NCI-H2171 treated with DMSO at 0.1 percent for 48 hours (cell line): ENCODE measurements at regions not wholly inside any gene's neighbourhood (a gene's known extent, or its start where the extent isn't known, plus 50 kb on each side); places are given as distances from the start of the nearest gene placed in this dataset.
A peak's percentile ranks its signal among the peaks of the same experiment; 100 is the strongest.

Source experiments
- DNase-seq: peaks from one replicate; lab custom pipeline; 2025; lab: John Stamatoyannopoulos, UW

- DNase-seq = peak; percentile 57
Measured at GRCh38 chr12:72082986-72083820, 144.6 kb downstream of the TPH2 start.

DNA sequence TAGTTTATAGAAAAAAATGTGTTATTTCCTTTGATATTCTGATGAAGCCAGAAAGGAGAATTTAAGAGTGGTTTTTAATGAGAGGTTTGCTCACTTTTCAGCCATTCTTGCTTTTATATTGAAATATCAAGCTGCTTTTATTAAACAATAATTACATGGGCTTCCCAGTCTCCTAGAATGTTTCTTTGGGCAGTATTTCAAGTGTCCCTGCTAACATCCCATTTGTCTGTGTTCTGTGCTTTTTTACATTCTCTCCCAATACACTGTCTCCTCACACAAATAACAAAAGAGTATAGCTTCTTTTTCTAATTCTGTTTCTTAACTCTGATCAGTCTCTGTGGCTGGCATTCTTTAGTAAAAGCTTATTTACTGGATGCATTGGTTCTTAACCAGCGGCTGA is 145.4 kb downstream of the TPH2 start:
- no peak for DNase-seq

- DNase-seq = peak; percentile 14
Measured at GRCh38 chr12:72084880-72085279, 146.2 kb downstream of the TPH2 start.

GRCh38 chr12:72089678-72090077 is 151.0 kb downstream of the TPH2 start:
- no peak for DNase-seq

DNA sequence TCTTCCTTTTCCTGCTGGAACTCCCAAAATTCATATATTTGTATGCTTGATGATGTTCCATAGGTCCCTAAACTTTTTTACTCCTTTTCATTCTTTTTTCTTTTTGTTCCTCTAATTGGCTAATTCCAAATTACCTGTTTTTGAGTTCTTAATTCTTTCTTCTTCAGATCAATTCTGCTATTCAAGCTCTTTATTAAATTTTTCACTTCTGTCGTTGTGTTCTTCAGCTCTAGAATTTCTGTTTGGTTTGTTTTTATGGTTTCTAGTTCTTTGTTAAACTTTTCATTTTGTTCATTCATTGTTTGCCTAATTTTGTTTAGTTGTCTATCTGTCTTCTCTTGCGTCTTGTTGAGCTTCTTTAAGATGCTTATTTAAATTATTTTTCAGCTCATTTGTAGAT is 154.8 kb downstream of the TPH2 start:
- no peak for DNase-seq

DNA sequence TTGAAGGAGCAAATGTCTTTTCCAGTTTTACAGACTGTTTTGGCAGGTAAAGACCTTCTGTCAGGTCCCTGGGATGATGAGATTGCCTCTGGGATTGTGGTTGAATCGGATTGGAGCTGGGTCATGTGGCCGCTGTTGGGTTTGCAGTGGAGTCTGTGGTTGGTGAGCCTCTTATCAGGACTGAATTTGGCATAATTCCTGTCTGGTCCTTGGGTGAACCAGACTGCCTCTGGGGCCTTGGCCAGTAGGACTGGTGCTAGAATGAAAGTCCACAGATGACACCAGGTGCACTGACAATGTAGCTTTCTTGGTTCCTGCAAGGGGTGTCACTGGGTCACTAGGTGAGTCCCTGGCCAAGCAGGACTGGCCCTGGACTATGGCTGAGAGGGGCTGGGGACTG is 155.3 kb downstream of the TPH2 start:
- DNase-seq = no peak

DNA sequence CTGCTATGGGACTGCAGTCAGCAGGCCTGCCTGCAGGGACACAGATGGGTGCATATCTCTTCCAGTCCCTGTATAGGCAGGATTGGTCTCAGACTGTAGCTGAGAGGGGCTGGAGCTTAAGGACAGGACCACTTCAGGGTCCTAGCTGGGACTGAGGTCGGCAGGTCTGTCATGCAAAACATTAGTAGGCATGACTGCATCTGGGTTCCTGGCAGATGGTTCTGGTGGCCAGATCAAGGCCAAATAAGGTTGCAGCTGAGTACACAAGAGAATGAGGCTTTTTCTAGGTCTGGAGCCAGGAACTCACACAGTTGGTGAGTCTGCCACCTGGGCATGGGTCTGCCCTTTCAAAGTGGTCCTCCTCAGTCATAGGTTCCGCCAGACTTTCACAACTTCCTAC is 155.8 kb downstream of the TPH2 start:
- DNase-seq = no peak

DNA sequence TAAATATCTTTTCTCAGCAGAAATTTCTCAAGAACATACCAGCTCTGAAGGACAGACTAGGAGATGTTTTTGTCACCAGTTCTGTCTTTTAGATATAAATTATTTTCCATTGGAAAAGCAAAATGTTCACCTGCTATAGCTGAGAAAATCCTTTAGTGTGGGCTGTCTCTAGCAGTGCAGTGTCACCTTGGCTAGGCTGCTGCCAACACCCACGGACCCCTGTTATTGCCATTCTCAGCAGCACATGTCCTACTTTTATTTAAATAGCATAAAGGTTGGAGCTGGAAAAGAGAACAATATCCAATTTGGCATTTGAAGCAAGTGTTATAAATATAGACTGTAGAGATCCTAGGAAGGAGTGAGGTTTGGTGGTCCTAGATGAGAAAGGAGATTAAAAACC is 156.4 kb downstream of the TPH2 start:
- no peak for DNase-seq

GRCh38 chr12:72098622-72099021 is 160.0 kb downstream of the TPH2 start:
- no peak for DNase-seq

- DNase-seq = no peak
Measured at GRCh38 chr12:72100854-72101253, 162.2 kb downstream of the TPH2 start.

DNA sequence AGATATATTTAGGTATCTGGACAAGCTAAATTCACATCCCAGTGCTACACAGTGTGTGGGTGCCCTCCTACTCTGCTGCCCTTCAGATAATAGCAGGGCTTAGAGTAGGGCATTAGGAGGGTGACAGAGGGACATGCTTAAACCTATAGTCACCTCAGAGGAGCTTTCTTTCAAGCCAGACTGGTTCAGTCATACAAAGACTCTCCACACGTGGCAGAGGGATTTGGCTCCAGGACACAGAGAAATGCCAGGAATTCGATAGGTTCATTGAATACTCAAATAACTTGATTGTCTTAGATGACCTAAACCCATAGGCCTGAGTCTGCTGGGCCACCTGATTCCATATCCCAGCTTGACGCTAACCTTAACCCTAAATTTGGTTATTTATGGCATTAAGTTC is 163.5 kb downstream of the TPH2 start:
- no peak for DNase-seq

- no peak for DNase-seq
Measured at GRCh38 chr12:72105849-72106248, 166.3 kb upstream of the TRHDE start.

DNA sequence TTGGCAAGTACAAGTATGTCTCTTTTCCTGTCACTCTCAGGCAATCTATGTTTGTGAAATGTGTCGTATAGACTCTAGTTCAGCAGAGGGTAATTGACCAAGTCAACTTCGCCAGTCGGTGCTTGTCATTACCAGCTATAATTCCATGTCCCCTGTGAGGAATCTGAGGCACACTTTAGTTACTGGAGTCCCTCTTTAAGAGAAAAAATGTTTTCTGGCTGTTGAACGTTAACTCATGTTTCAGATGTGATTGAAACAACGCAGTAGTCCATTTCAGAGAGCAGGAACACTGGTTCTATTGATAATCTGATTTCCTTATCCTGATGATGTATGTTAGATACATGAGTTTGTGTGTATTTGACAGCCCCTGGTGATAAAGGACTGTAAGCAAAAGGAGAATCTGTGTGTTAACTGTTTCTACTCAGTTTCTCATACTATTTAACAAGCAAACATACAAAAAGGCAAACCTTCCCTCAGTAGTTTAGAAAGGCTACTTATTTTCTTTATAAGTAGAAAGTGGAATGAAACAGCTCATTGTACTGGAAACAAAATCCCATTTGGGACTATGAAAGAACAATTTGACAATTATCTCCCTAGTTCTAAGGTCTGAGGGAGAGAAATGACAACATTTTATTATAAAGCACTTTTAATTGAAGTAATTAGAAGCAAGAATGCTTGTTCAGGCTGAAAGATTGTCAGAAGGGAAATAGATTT is 161.1 kb upstream of the TRHDE start:
- DNase-seq = no peak

DNA sequence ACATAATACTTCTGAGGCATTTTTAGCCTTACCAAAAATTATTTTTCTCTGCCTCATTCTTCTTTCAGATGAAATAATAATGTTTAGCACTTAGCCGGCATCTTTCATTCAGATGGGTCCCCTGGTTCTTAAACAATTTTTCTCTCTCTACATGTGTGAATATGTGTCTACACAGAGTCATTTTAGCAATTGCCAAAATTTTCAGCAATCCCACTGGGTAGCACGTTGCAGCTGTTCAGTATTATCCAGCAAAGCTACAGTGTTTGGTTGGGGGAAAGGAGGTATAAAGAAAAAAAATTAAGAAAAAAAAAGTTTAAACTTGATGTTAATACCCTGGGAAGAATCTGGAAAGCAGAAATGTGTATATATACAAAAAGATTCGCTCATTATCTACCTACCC is 160.5 kb upstream of the TRHDE start:
- DNase-seq = no peak

DNA sequence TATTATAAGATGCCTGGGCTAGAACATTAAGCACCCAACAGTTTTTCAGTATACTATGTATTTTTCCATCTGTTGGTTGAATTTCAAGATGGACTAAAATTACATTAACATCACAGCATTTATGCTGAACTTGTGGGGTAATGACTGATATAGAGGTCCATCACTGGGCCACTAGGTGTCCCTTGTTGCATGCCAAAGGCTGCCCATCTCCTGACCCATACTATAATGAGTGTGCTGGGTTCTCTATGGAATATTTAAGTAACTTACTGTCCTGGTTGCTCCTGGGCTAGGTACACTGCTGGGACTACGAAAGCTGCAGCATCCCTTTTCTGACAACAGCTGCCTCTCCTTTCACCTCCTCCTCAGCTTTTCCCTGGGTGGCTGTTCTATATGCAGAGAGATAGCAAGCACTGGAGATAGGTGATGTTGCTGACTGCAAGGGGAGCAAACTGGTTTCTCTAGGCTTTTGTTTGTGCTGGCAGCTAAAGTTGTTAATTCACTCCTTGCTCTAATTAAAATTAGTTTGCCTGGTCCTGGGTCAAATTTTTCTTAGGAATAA is 138.6 kb upstream of the TRHDE start:
- DNase-seq = no peak

DNA sequence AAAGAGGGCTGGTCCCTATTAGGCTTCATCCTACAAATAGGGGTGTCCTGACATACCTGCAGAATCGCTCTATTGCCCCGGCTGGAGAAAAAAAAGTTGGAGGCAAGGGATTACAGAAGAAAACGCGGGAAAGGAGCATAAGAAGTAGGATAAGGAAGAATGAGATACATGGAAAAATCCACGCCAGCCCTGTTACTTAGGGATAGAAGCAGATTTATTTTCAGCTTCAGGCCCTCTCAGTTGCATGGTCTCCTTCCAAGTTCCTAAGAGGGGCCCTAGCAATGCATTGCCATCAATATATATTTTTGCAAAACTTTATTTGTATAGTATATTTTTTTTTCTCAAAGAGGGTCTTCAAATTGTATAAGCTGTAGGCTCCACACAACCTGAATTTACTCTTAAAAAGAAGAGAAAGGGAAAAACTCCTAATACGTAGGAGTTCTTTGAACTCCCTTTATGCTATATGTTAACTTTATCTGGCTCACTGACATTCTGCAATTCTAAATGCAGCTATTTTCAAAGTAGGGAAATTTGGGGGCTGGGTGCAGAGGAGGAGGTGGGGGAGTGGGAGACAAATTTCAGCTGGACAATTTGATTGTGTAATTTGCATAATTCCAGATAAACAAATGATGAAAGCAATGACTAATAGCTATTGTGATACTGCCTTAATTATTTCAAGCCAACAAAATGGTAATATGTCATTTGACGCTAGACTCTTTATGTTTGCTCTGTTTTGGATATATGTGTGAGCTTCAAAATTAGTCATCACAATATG is 137.7 kb upstream of the TRHDE start:
- DNase-seq = no peak

DNA sequence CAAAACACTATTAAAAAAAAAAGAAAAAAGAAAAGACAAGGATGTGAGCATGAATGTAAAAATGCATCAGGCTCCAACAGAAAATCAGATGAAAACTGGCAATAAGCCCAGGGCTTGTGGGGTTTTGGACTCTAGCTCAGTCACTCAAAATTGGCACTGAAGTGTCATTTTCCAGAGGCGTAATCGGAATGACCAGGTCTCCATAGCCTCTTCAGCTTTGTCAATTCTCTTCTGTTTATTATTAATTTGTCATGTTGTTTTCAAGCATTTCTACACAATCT is 137.2 kb upstream of the TRHDE start:
- no peak for DNase-seq

DNA sequence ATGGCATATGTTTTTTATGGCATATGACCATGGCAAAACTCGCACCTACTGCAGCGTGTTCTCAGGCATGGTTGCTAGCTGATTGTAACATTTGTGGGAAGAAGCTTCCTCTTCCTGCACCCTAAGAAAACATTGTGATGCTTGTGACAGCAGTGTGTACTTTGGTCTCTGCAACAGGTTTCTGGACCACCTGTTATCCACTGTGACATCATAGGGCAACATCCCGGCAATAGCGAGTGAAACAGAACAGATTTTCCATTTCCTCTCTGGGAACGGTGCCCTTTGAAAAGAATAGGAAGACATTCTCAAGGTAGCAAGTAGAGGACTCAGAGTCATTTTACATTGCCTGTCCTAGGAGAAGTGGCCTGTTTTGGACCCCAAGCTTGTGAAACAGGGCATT is 135.4 kb upstream of the TRHDE start:
- peak; percentile 35 for DNase-seq

- DNase-seq = no peak
Measured at GRCh38 chr12:72139411-72139810, 132.8 kb upstream of the TRHDE start.

DNA sequence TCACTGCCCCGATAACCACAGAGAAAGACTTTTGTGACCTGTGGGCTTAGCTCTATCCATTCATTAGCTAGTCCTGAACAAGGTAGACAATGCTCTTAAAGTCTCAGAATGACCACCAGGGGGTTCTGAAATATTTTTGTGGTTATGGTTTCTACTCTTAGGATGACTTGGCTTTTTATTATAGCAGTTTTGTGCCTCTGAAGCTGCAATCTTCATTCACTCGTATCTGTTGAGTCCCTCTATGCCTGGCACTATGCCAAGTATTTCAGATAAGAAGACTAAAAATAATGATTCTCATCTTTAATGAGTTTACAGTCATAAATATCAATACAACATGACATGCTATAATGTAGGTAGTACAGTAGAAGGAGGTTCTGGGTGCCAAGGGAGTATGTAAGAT is 130.8 kb upstream of the TRHDE start:
- DNase-seq = no peak

DNA sequence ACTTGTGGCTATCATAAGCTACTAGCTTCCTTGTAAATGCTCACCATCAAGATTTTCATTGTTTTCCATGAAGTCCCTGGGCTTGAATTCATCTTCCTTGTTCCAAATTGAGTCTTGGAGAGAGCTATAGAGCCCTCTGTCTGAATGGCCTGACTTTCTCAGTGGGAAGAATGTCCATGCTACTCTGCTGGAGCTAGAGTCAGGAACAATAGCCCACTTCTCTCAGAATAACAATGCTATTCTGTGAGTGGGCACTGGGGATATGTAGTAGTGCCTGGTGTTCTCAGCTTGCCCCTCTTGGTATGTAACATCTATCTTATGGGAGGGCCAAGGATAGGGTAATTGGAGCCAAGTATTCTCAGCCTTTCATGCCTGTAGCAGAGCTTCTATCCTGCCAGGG is 127.6 kb upstream of the TRHDE start:
- DNase-seq = no peak

GRCh38 chr12:72146495-72146894 is 125.7 kb upstream of the TRHDE start:
- no peak for DNase-seq

GRCh38 chr12:72148709-72149108 is 123.5 kb upstream of the TRHDE start:
- DNase-seq = peak; percentile 79
